Activated T-cell treated with anti-CD3 and anti-CD28 coated beads, Interleukin-2, amount 50 U/mL, for 48 hours (primary cell): ENCODE measurements at regions not wholly inside any gene's neighbourhood (a gene's known extent, or its start where the extent isn't known, plus 50 kb on each side); places are given as distances from the start of the nearest gene placed in this dataset.
"Not testable (repeated sequence)": the region's sequence is repeated elsewhere in the genome, so short reads cannot be mapped to it uniquely, and the experiment has no call there.

Experiments used
- DNase-seq, 2 experiments: peaks; one replicate each; pipeline ENCODE4 v3.0.0-alpha.2; 2020

GRCh38 chr1:242723044-242723716 lies 198.7 kb upstream of the PLD5 start:
- no peak for DNase-seq

GRCh38 chr1:242718967-242719366 lies 194.5 kb upstream of the PLD5 start:
- DNase-seq = no peak

GRCh38 chr1:242712248-242712647 lies 187.8 kb upstream of the PLD5 start:
- DNase-seq = no peak

GRCh38 chr1:242710847-242711246 lies 186.3 kb upstream of the PLD5 start:
- DNase-seq = no peak

GRCh38 chr1:242710286-242710685 lies 185.8 kb upstream of the PLD5 start:
- no peak for DNase-seq

GRCh38 chr1:242703467-242703866 lies 179.0 kb upstream of the PLD5 start:
- DNase-seq = no peak

- DNase-seq = no peak
Observed at GRCh38 chr1:242692988-242693387, 168.5 kb upstream of the PLD5 start.

GRCh38 chr1:242691610-242691945 lies 167.1 kb upstream of the PLD5 start:
- no peak for DNase-seq

- no peak for DNase-seq
Observed at GRCh38 chr1:242690849-242691609, 166.5 kb upstream of the PLD5 start.

- DNase-seq = no peak
Observed at GRCh38 chr1:242689378-242689777, 164.9 kb upstream of the PLD5 start.

GRCh38 chr1:242674951-242675645 lies 150.6 kb upstream of the PLD5 start:
- no peak for DNase-seq

- DNase-seq = no peak
Observed at GRCh38 chr1:242673652-242674051, 149.2 kb upstream of the PLD5 start.

- not testable (repeated sequence) for DNase-seq
Observed at GRCh38 chr1:242673165-242673564, 148.7 kb upstream of the PLD5 start.

- no peak for DNase-seq
Observed at GRCh38 chr1:242670019-242670418, 145.5 kb upstream of the PLD5 start.

- no peak for DNase-seq
Observed at GRCh38 chr1:242662886-242663285, 138.4 kb upstream of the PLD5 start.

- DNase-seq = not testable (repeated sequence)
Observed at GRCh38 chr1:242653772-242654171, 129.3 kb upstream of the PLD5 start.

GRCh38 chr1:242651817-242652216 lies 127.3 kb upstream of the PLD5 start:
- no peak for DNase-seq

GRCh38 chr1:242641461-242641860 lies 117.0 kb upstream of the PLD5 start:
- no peak for DNase-seq

GRCh38 chr1:242639104-242639503 lies 114.6 kb upstream of the PLD5 start:
- DNase-seq = no peak

GRCh38 chr1:242634732-242635131 lies 110.2 kb upstream of the PLD5 start:
- DNase-seq = no peak

- DNase-seq = no peak
Observed at GRCh38 chr1:242629396-242629795, 104.9 kb upstream of the PLD5 start.

- DNase-seq = no peak
Observed at GRCh38 chr1:242623756-242624155, 99.3 kb upstream of the PLD5 start.

- DNase-seq = no peak
Observed at GRCh38 chr1:242623119-242623518, 98.6 kb upstream of the PLD5 start.

- no peak for DNase-seq
Observed at GRCh38 chr1:242613266-242613815, 88.8 kb upstream of the PLD5 start.
